GM23338 (cell line): ENCODE measurements at regions not wholly inside any gene's neighbourhood (a gene's known extent, or its start where the extent isn't known, plus 50 kb on each side); places are given as distances from the start of the nearest gene placed in this dataset.

ENCODE experiments used
- ATAC-seq: fragments of 200-7000 bp; cut with Tn5 transposase; 3 replicates; pipeline ENCODE4 v1.9.1; 2020
- DNase-seq: peaks from one replicate; pipeline ENCODE4 v3.0.0-alpha.2; 2015; ENCODE audit warnings: low spot score
- H2AFZ ChIP-seq: fragments of 200-600 bp; sonication (generic); 2 replicates; pipeline ENCODE4 v1.8.0; 2016; ENCODE audit warnings: antibody characterized with exemption, mild to moderate bottlenecking, moderate library complexity
- H3F3A ChIP-seq: fragments of 200-600 bp; sonication (generic); replicated peaks from 2 replicates; pipeline ENCODE4 v1.8.0; 2017; ENCODE audit warnings: antibody characterized with exemption, mixed run types, low read depth
- H3K27ac ChIP-seq: fragments of 200-600 bp; sonication (generic); 2 replicates; pipeline ENCODE4 v1.6.1; 2016; ENCODE audit warnings: low read depth
- H3K27me3 ChIP-seq: fragments of 200-600 bp; sonication (generic); 2 replicates; pipeline ENCODE4 v1.8.0; 2016; ENCODE audit warnings: mild to moderate bottlenecking, mixed run types, moderate library complexity; ENCODE audit not compliant: insufficient read depth
- H3K36me3 ChIP-seq: fragments of 200-600 bp; sonication (generic); 2 replicates; pipeline ENCODE4 v1.8.0; 2016; ENCODE audit warnings: mild to moderate bottlenecking; ENCODE audit not compliant: insufficient read depth
- H3K4me1 ChIP-seq: fragments of 200-600 bp; sonication (generic); 2 replicates; pipeline ENCODE4 v1.8.0; 2016; ENCODE audit warnings: mild to moderate bottlenecking, moderate library complexity; ENCODE audit not compliant: insufficient read depth
- H3K4me2 ChIP-seq: fragments of 200-600 bp; sonication (generic); 2 replicates; pipeline ENCODE4 v1.7.1; 2017; ENCODE audit warnings: mixed run types
- H3K4me3 ChIP-seq: fragments of 200-600 bp; sonication (generic); 2 replicates; pipeline ENCODE4 v1.6.1; 2016; ENCODE audit warnings: mixed run types
- H3K79me2 ChIP-seq: fragments of 200-600 bp; sonication (generic); replicated peaks from 2 replicates; pipeline ENCODE4 v1.8.0; 2017; ENCODE audit warnings: mild to moderate bottlenecking; ENCODE audit not compliant: insufficient read depth
- H3K9me2 ChIP-seq: fragments of 200-600 bp; sonication (generic); 2 replicates; pipeline ENCODE4 v1.8.0; 2017; ENCODE audit not compliant: insufficient read depth
- H4K20me1 ChIP-seq: fragments of 200-600 bp; sonication (generic); replicated peaks from 2 replicates; pipeline ENCODE4 v1.8.0; 2017; ENCODE audit warnings: mild to moderate bottlenecking; ENCODE audit not compliant: insufficient read depth
- H3K27ac Mint-ChIP-seq: 2 replicates; pipeline ENCODE4 v1.8.0; 2020; ENCODE audit warnings: inconsistent platforms, mild to moderate bottlenecking, moderate library complexity, mixed read lengths
- H3K27me3 Mint-ChIP-seq: 3 replicates; pipeline ENCODE4 v1.8.0; 2022; ENCODE audit warnings: low read depth, mild to moderate bottlenecking, moderate library complexity, mixed read lengths, inconsistent platforms; ENCODE audit not compliant: insufficient read depth, poor library complexity
- H3K36me3 Mint-ChIP-seq: 3 replicates; pipeline ENCODE4 v1.8.0; 2021; ENCODE audit warnings: low read depth, mild to moderate bottlenecking, inconsistent platforms, moderate library complexity, mixed read lengths
- H3K4me1 Mint-ChIP-seq: 3 replicates; pipeline ENCODE4 v1.8.0; 2020; ENCODE audit warnings: mild to moderate bottlenecking, inconsistent platforms, mixed read lengths
- H3K4me3 Mint-ChIP-seq: 3 replicates; pipeline ENCODE4 v1.8.0; 2021; ENCODE audit warnings: moderate library complexity, mild to moderate bottlenecking, inconsistent platforms, mixed read lengths
- H3K9me3 Mint-ChIP-seq: 3 replicates; pipeline ENCODE4 v1.8.0; 2020; ENCODE audit warnings: moderate library complexity, mild to moderate bottlenecking, inconsistent platforms, mixed read lengths
- CREB1 ChIP-seq: fragments of 250-450 bp; sonication (Bioruptor Pico); IDR thresholded peaks from 2 replicates; pipeline ENCODE4 v1.5.0; 2020; ENCODE audit warnings: low read depth, mild to moderate bottlenecking, moderate library complexity
- JUNB ChIP-seq: IDR thresholded peaks from one replicate; pipeline ENCODE4 v1.6.1; 2016; ENCODE audit warnings: antibody characterized with exemption; ENCODE audit not compliant: unreplicated experiment
- NANOG ChIP-seq: IDR thresholded peaks from 2 replicates; pipeline ENCODE4 v1.6.1; 2016; ENCODE audit warnings: antibody characterized with exemption, borderline replicate concordance
- POLR2AphosphoS5 ChIP-seq: IDR thresholded peaks from 2 replicates; pipeline ENCODE4 v1.6.1; 2016; ENCODE audit warnings: antibody characterized with exemption, low read depth
- STAT1 ChIP-seq: IDR thresholded peaks from one replicate; pipeline ENCODE4 v1.6.1; 2016; ENCODE audit warnings: antibody characterized with exemption; ENCODE audit not compliant: unreplicated experiment
- ZNF114 ChIP-seq: fragments of 250-450 bp; sonication (Bioruptor Pico); IDR thresholded peaks from 2 replicates; pipeline ENCODE4 v1.5.0; 2020; ENCODE audit warnings: mild to moderate bottlenecking, moderate library complexity
- ZNF331 ChIP-seq: fragments of 250-450 bp; sonication (Bioruptor Pico); IDR thresholded peaks from 2 replicates; pipeline ENCODE4 v1.5.0; 2020; ENCODE audit warnings: low read depth, mild to moderate bottlenecking, moderate library complexity
- TF ChIP-seq, protein P1 (sequence below): fragments of 250-450 bp; sonication (Bioruptor Pico); IDR thresholded peaks from 2 replicates; pipeline ENCODE4 v1.5.0; 2020; ENCODE audit warnings: mild to moderate bottlenecking, moderate library complexity
- TF ChIP-seq, protein P2 (sequence below): IDR thresholded peaks from 2 replicates; pipeline ENCODE4 v1.6.1; 2016; ENCODE audit warnings: antibody characterized with exemption

GRCh38 chr9:11722957-11723356 is 970.2 kb upstream of the TYRP1 start (continued):
- TF ChIP-seq, protein P1, sequence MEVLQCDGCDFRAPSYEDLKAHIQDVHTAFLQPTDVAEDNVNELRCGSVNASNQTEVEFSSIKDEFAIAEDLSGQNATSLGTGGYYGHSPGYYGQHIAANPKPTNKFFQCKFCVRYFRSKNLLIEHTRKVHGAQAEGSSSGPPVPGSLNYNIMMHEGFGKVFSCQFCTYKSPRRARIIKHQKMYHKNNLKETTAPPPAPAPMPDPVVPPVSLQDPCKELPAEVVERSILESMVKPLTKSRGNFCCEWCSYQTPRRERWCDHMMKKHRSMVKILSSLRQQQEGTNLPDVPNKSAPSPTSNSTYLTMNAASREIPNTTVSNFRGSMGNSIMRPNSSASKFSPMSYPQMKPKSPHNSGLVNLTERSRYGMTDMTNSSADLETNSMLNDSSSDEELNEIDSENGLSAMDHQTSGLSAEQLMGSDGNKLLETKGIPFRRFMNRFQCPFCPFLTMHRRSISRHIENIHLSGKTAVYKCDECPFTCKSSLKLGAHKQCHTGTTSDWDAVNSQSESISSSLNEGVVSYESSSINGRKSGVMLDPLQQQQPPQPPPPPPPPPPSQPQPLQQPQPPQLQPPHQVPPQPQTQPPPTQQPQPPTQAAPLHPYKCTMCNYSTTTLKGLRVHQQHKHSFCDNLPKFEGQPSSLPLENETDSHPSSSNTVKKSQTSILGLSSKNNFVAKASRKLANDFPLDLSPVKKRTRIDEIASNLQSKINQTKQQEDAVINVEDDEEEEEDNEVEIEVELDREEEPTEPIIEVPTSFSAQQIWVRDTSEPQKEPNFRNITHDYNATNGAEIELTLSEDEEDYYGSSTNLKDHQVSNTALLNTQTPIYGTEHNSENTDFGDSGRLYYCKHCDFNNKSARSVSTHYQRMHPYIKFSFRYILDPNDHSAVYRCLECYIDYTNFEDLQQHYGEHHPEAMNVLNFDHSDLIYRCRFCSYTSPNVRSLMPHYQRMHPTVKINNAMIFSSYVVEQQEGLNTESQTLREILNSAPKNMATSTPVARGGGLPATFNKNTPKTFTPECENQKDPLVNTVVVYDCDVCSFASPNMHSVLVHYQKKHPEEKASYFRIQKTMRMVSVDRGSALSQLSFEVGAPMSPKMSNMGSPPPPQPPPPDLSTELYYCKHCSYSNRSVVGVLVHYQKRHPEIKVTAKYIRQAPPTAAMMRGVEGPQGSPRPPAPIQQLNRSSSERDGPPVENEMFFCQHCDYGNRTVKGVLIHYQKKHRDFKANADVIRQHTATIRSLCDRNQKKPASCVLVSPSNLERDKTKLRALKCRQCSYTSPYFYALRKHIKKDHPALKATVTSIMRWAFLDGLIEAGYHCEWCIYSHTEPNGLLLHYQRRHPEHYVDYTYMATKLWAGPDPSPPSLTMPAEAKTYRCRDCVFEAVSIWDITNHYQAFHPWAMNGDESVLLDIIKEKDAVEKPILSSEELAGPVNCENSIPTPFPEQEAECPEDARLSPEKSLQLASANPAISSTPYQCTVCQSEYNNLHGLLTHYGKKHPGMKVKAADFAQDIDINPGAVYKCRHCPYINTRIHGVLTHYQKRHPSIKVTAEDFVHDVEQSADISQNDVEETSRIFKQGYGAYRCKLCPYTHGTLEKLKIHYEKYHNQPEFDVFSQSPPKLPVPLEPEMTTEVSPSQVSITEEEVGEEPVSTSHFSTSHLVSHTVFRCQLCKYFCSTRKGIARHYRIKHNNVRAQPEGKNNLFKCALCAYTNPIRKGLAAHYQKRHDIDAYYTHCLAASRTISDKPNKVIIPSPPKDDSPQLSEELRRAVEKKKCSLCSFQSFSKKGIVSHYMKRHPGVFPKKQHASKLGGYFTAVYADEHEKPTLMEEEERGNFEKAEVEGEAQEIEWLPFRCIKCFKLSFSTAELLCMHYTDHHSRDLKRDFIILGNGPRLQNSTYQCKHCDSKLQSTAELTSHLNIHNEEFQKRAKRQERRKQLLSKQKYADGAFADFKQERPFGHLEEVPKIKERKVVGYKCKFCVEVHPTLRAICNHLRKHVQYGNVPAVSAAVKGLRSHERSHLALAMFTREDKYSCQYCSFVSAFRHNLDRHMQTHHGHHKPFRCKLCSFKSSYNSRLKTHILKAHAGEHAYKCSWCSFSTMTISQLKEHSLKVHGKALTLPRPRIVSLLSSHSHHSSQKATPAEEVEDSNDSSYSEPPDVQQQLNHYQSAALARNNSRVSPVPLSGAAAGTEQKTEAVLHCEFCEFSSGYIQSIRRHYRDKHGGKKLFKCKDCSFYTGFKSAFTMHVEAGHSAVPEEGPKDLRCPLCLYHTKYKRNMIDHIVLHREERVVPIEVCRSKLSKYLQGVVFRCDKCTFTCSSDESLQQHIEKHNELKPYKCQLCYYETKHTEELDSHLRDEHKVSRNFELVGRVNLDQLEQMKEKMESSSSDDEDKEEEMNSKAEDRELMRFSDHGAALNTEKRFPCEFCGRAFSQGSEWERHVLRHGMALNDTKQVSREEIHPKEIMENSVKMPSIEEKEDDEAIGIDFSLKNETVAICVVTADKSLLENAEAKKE: no peak
- TF ChIP-seq NANOG (no peak), CREB1 (CRISPR knock-in tag) (no peak), ZNF114 (CRISPR knock-in tag) (no peak), STAT1 (no peak)
- TF ChIP-seq, protein P2, sequence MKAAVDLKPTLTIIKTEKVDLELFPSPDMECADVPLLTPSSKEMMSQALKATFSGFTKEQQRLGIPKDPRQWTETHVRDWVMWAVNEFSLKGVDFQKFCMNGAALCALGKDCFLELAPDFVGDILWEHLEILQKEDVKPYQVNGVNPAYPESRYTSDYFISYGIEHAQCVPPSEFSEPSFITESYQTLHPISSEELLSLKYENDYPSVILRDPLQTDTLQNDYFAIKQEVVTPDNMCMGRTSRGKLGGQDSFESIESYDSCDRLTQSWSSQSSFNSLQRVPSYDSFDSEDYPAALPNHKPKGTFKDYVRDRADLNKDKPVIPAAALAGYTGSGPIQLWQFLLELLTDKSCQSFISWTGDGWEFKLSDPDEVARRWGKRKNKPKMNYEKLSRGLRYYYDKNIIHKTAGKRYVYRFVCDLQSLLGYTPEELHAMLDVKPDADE: no peak

DNA sequence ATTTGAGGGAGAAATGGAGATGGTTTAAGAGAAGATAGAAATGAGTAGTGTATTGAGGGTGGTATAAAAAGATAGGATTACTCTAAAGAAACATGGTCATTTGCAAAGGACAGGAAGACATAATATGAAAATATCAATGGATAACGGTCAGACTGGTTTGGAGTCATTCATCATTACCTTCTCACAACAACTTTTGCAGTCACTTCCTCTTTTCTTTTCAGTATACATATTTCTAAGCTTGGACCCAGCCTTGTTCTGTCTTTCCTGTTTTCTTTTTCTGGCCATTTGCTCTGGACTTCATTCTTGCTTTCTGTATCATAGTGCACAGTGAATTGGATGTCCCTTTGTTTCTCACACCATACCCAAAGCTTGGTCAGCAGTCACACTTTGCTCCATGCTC is 966.5 kb upstream of the TYRP1 start:
- no peak overlapping the region for H3K4me3 ChIP-seq
- H3K27ac ChIP-seq: no peak overlapping the region
- H3K36me3 ChIP-seq: no peaks in the 10 kb centered on the region
- Mint-ChIP-seq H3K36me3 (no peaks in the 10 kb centered on the region), H3K4me1 (no peaks in the 10 kb centered on the region; the same call in 1 of the 3 replicates), H3K9me3 (no peaks in the 10 kb centered on the region), H3K27ac (no peak overlapping the region), H3K4me3 (no peak overlapping the region), H3K27me3 (peaks cover 2% of the 10 kb centered on the region)
- no peaks in the 10 kb centered on the region for H3K9me2 ChIP-seq
- H2AFZ ChIP-seq: no peak overlapping the region
- ATAC-seq (no peak), DNase-seq (no peak)
- H3K79me2 ChIP-seq: no peaks in the 10 kb centered on the region
- H3K4me2 ChIP-seq: no peak overlapping the region
- H4K20me1 ChIP-seq: no peaks in the 10 kb centered on the region
- no peaks in the 10 kb centered on the region for H3F3A ChIP-seq
- no peaks in the 10 kb centered on the region for H3K4me1 ChIP-seq
- H3K27me3 ChIP-seq: no peaks in the 10 kb centered on the region
- no peak for TF ChIP-seq ZNF331 (CRISPR knock-in tag)
- TF ChIP-seq STAT1: no peak
- no peak for TF ChIP-seq JUNB
- no peak for TF ChIP-seq ZNF114 (CRISPR knock-in tag)
- TF ChIP-seq NANOG: no peak
- TF ChIP-seq, protein P2: no peak
- TF ChIP-seq POLR2AphosphoS5: no peak
